ENCODE measurements at regions not wholly inside any gene's neighbourhood (a gene's known extent, or its start where the extent isn't known, plus 50 kb on each side); places are given as distances from the start of the nearest gene placed in this dataset.

GRCh38 chr12:28950049-28950448 is 199.0 kb upstream of the FAR2 start:
- no peak for DNase-seq (ENCODE audit: low read depth)
- no peak for TF ChIP-seq CTCF (conservative IDR thresholded peaks at IDR 0.05; ENCODE audit: low read depth, low read length)
- no peak overlapping the region for H3K4me3 ChIP-seq (ENCODE audit: low read length)

GRCh38 chr12:28951935-28952334 is 197.1 kb upstream of the FAR2 start:
- H3K4me3 ChIP-seq (ENCODE audit: low read length): no peak overlapping the region
- no peak for DNase-seq (ENCODE audit: low read depth)
- no peak for TF ChIP-seq CTCF (conservative IDR thresholded peaks at IDR 0.05; ENCODE audit: low read depth, low read length)

GRCh38 chr12:28954333-28954732 is 194.7 kb upstream of the FAR2 start:
- H3K4me3 ChIP-seq (ENCODE audit: low read length): no peak overlapping the region
- no peak for DNase-seq (ENCODE audit: low read depth)
- TF ChIP-seq CTCF (conservative IDR thresholded peaks at IDR 0.05; ENCODE audit: low read depth, low read length): no peak

- H3K4me3 ChIP-seq (ENCODE audit: low read length): no peak overlapping the region
- DNase-seq (ENCODE audit: low read depth): no peak
- no peak for TF ChIP-seq CTCF (conservative IDR thresholded peaks at IDR 0.05; ENCODE audit: low read depth, low read length)
Observed at GRCh38 chr12:28955491-28955890, 193.6 kb upstream of the FAR2 start.

GRCh38 chr12:28955931-28956330 is 193.1 kb upstream of the FAR2 start:
- DNase-seq (ENCODE audit: low read depth): no peak
- TF ChIP-seq CTCF (conservative IDR thresholded peaks at IDR 0.05; ENCODE audit: low read depth, low read length): no peak
- no peak overlapping the region for H3K4me3 ChIP-seq (ENCODE audit: low read length)

GRCh38 chr12:28958553-28959195 is 190.4 kb upstream of the FAR2 start:
- DNase-seq (ENCODE audit: low read depth): no peak
- no peak overlapping the region for H3K4me3 ChIP-seq (ENCODE audit: low read length)
- no peak for TF ChIP-seq CTCF (conservative IDR thresholded peaks at IDR 0.05; ENCODE audit: low read depth, low read length)

- TF ChIP-seq CTCF (conservative IDR thresholded peaks at IDR 0.05; ENCODE audit: low read depth, low read length): no peak
- DNase-seq (ENCODE audit: low read depth): no peak
- no peak overlapping the region for H3K4me3 ChIP-seq (ENCODE audit: low read length)
Observed at GRCh38 chr12:28961948-28962384, 187.1 kb upstream of the FAR2 start.

Data from retinal pigment epithelial cell (primary cell).